Epithelial cell of proximal tubule (primary cell): ENCODE measurements at regions not wholly inside any gene's neighbourhood (a gene's known extent, or its start where the extent isn't known, plus 50 kb on each side); places are given as distances from the start of the nearest gene placed in this dataset.
A peak's percentile ranks its signal among the peaks of the same experiment; 100 is the strongest.

Source experiments
- DNase-seq: peaks from one replicate; pipeline ENCODE4 v3.0.0-alpha.2; 2011; ENCODE audit warnings: low read depth
- H3K4me3 ChIP-seq: 2 replicates; pipeline ENCODE4 v1.5.1; 2011; ENCODE audit warnings: low read depth, mild to moderate bottlenecking, low read length
- CTCF ChIP-seq: conservative IDR thresholded peaks from 2 replicates; pipeline ENCODE4 v1.5.1; 2012; ENCODE audit warnings: low read depth, mild to moderate bottlenecking, low read length

- no peak for TF ChIP-seq CTCF
- H3K4me3 ChIP-seq: no peak overlapping the region
- DNase-seq: no peak
These were observed 567.4 kb downstream of the CBLN2 start for GRCh38 chr18:71976744-71977143.

GRCh38 chr18:71966791-71967190 lies 577.4 kb downstream of the CBLN2 start:
- TF ChIP-seq CTCF: no peak
- no peak for DNase-seq
- H3K4me3 ChIP-seq: no peak overlapping the region

GRCh38 chr18:71958605-71959004 lies 585.5 kb downstream of the CBLN2 start:
- TF ChIP-seq CTCF: no peak
- no peak overlapping the region for H3K4me3 ChIP-seq
- DNase-seq: no peak

GRCh38 chr18:71951001-71951400 lies 593.1 kb downstream of the CBLN2 start:
- TF ChIP-seq CTCF: no peak
- DNase-seq: no peak
- no peak overlapping the region for H3K4me3 ChIP-seq

GRCh38 chr18:71942433-71942832 lies 601.7 kb downstream of the CBLN2 start:
- DNase-seq: no peak
- peak; percentile 7 for TF ChIP-seq CTCF

GRCh38 chr18:71939483-71939882 lies 604.7 kb downstream of the CBLN2 start:
- H3K4me3 ChIP-seq: no peak overlapping the region
- no peak for DNase-seq
- TF ChIP-seq CTCF: no peak

More at GRCh38 chr18:71942433-71942832, 601.7 kb downstream of the CBLN2 start:
- no peak overlapping the region for H3K4me3 ChIP-seq

GRCh38 chr18:71936744-71937143 lies 607.4 kb downstream of the CBLN2 start:
- TF ChIP-seq CTCF: no peak
- DNase-seq: no peak
- H3K4me3 ChIP-seq: no peak overlapping the region
